SU-DHL-6 (cell line): ENCODE measurements at regions not wholly inside any gene's neighbourhood (a gene's known extent, or its start where the extent isn't known, plus 50 kb on each side); places are given as distances from the start of the nearest gene placed in this dataset.

Source experiments
- H2AFZ ChIP-seq: fragments of 200-600 bp; sonication (generic); 2 replicates; pipeline ENCODE4 v1.6.1; 2014; ENCODE audit warnings: low read depth, mild to moderate bottlenecking, moderate library complexity, mixed read lengths, antibody characterized with exemption, low read length; ENCODE audit not compliant: severe bottlenecking
- H3F3A ChIP-seq: fragments of 200-600 bp; shearing (Covaris generic); 2 replicates; pipeline ENCODE4 v1.6.0; 2016; ENCODE audit warnings: antibody characterized with exemption, mild to moderate bottlenecking; ENCODE audit not compliant: insufficient read depth
- H3K27ac ChIP-seq: fragments of 200-600 bp; sonication (generic); 2 replicates; pipeline ENCODE4 v1.5.1; 2016; ENCODE audit warnings: low read depth, mild to moderate bottlenecking, low read length, moderate library complexity, mixed read lengths
- H3K27me3 ChIP-seq: fragments of 200-600 bp; sonication (generic), shearing (Covaris generic); 2 replicates; pipeline ENCODE4 v1.6.0; 2014; ENCODE audit warnings: mild to moderate bottlenecking, low read length
- H3K36me3 ChIP-seq: fragments of 200-600 bp; sonication (generic); 2 replicates; pipeline ENCODE4 v1.6.1; 2014; ENCODE audit warnings: mild to moderate bottlenecking, low read length, mixed read lengths
- H3K4me2 ChIP-seq: fragments of 300-600, 200-600 bp; shearing (Covaris generic), sonication (generic); 2 replicates; pipeline ENCODE4 v1.6.0; 2014; ENCODE audit warnings: low read length, low read depth, mild to moderate bottlenecking; ENCODE audit not compliant: poor library complexity, severe bottlenecking
- H3K4me3 ChIP-seq: fragments of 200-600 bp; sonication (generic); 2 replicates; pipeline ENCODE4 v1.5.1; 2014; ENCODE audit warnings: antibody characterized with exemption, low read length, mild to moderate bottlenecking, mixed read lengths; ENCODE audit not compliant: insufficient read depth, poor library complexity, severe bottlenecking
- H3K79me2 ChIP-seq: fragments of 200-600 bp; sonication (generic); 2 replicates; pipeline ENCODE4 v1.6.1; 2014; ENCODE audit warnings: mild to moderate bottlenecking, low read length, moderate library complexity; ENCODE audit not compliant: insufficient read depth
- H3K9ac ChIP-seq: fragments of 200-600 bp; sonication (generic); 2 replicates; pipeline ENCODE4 v1.7.0; 2014; ENCODE audit warnings: mild to moderate bottlenecking, low read length
- H3K9me2 ChIP-seq: fragments of 200-600 bp; sonication (generic); replicated peaks from 2 replicates; pipeline ENCODE4 v1.6.1; 2014; ENCODE audit warnings: low read length; ENCODE audit not compliant: insufficient read depth
- H3K9me3 ChIP-seq: fragments of 200-600 bp; sonication (generic); 2 replicates; pipeline ENCODE4 v1.6.1; 2014; ENCODE audit warnings: low read length, mixed read lengths; ENCODE audit not compliant: insufficient read depth
- H4K20me1 ChIP-seq: fragments of 200-600 bp; sonication (generic); 2 replicates; pipeline ENCODE4 v1.6.1; 2014; ENCODE audit warnings: low read depth, mild to moderate bottlenecking, antibody characterized with exemption, low read length, moderate library complexity, mixed read lengths
- EZH2phosphoT487 ChIP-seq: fragments of 200-600 bp; sonication (generic), shearing (Covaris generic); conservative IDR thresholded peaks from 2 replicates; pipeline ENCODE4 v1.6.1; 2018; ENCODE audit warnings: mild to moderate bottlenecking, antibody characterized with exemption, low read length, moderate library complexity, mixed read lengths
- TF ChIP-seq, protein P1 (sequence below): fragments of 200-600 bp; sonication (generic); IDR thresholded peaks from one replicate; pipeline ENCODE4 v1.5.1; 2017; ENCODE audit warnings: antibody characterized with exemption, mild to moderate bottlenecking, low read length, moderate library complexity; ENCODE audit not compliant: insufficient read depth, poor library complexity, severe bottlenecking

DNA sequence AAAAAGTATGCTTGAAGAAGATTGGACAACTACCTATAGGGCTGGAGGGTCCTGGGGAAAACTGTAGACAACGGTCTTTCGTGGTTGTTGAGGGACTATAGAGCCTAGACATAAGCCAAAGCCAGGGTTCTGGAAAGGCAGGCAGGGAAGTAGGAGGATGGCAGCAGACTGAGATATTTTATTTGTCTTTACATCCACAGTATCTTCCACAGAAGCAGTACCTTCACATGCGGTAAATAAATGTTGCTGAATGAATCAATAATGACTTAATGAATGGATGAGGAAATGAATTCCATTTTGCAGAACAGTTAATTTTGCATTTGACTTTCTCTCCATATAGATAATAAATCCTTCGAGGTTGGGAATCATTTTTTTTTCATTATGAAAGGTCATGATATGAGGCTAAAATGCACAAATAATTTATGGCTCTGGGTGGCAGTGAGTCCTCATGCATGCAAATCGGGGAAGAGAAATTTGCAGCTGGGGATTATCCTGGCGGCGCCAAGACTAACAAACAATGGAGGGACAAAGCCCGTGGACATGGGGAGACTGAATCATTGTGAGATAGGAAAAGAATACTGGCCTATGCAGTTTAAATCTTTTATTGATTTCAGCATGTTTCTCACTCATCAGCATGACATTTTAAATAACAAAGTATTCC is 102.0 kb downstream of the ERCC5 start:
- no peaks in the 10 kb centered on the region for H3K36me3 ChIP-seq
- no peaks in the 10 kb centered on the region for H3K27me3 ChIP-seq
- no peaks in the 10 kb centered on the region for H3K79me2 ChIP-seq
- no peak overlapping the region for H3K4me3 ChIP-seq
- H3K9ac ChIP-seq, result no peak overlapping the region
- TF ChIP-seq, protein P1, sequence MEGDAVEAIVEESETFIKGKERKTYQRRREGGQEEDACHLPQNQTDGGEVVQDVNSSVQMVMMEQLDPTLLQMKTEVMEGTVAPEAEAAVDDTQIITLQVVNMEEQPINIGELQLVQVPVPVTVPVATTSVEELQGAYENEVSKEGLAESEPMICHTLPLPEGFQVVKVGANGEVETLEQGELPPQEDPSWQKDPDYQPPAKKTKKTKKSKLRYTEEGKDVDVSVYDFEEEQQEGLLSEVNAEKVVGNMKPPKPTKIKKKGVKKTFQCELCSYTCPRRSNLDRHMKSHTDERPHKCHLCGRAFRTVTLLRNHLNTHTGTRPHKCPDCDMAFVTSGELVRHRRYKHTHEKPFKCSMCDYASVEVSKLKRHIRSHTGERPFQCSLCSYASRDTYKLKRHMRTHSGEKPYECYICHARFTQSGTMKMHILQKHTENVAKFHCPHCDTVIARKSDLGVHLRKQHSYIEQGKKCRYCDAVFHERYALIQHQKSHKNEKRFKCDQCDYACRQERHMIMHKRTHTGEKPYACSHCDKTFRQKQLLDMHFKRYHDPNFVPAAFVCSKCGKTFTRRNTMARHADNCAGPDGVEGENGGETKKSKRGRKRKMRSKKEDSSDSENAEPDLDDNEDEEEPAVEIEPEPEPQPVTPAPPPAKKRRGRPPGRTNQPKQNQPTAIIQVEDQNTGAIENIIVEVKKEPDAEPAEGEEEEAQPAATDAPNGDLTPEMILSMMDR, result peak; percentile 15
- no peak for TF ChIP-seq EZH2phosphoT487
- no peaks in the 10 kb centered on the region for H3K9me2 ChIP-seq
- H2AFZ ChIP-seq, result peak overlapping the region; percentile 52
- H3K4me2 ChIP-seq, result peak overlapping the region; percentile 13
- no peaks in the 10 kb centered on the region for H4K20me1 ChIP-seq
- no peaks in the 10 kb centered on the region for H3F3A ChIP-seq
- H3K9me3 ChIP-seq, result no peaks in the 10 kb centered on the region
- H3K27ac ChIP-seq, result no peak overlapping the region

DNA sequence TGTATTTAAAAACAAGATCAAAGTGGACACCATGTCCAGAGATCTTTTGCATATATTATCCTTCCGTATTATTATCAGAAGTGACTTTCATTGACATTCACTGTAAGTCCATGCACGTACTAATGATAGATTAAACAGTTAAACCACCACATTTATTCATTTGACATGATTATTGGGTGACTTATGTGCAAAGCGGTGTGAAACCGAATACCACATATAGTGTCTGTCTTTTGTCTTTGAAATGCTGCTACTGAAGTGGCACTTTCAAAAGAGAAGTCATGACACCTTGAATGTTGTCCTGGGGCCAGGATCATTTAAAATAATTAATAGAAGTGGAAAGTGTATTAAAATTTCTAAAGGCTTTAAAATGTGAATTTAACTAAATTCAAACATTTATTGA is 100.1 kb downstream of the ERCC5 start:
- TF ChIP-seq, protein P1, result no peak
- no peak for TF ChIP-seq EZH2phosphoT487

DNA sequence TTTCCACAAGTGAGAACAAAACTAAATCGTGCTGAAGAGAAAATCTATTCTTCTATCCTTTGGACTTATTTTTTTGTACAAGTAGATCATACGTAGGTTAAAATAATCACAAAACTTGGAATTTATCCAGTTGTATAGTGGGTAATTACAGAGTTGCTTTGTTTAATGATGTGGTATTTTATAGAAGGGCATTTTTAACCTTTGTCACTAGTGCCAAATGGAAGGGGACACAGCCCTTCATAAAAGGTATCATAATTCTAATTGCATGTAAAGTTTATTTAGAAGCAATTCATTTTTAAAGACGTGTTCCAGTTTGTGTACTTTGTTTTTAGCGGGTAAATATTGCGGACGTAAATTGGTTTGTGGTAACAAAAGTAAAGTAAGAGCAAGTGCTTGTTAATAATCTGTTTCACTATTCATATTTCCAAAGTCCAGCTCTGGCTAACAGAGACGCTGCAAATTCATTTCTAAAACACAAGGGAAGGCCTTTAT is 99.5 kb downstream of the ERCC5 start:
- no peak for TF ChIP-seq EZH2phosphoT487
- TF ChIP-seq, protein P1, result no peak
- Histone ChIP-seq H3K27ac (no peak overlapping the region), H3K9me3 (peaks cover 10% of the 10 kb centered on the region; the same call in 1 of the 2 replicates), H3K4me3 (no peak overlapping the region), H2AFZ (no peak overlapping the region), H3K9ac (no peak overlapping the region), H3K27me3 (no peaks in the 10 kb centered on the region), H3K9me2 (no peaks in the 10 kb centered on the region), H3K79me2 (no peaks in the 10 kb centered on the region), H3F3A (no peaks in the 10 kb centered on the region), H4K20me1 (no peaks in the 10 kb centered on the region), H3K36me3 (no peaks in the 10 kb centered on the region), H3K4me2 (no peak overlapping the region)

More for the DNA sequence above, 100.1 kb downstream of the ERCC5 start:
- H3K79me2 ChIP-seq, result no peaks in the 10 kb centered on the region
- H3K9me3 ChIP-seq, result peaks cover 5% of the 10 kb centered on the region; the same call in 1 of the 2 replicates
- no peaks in the 10 kb centered on the region for H3F3A ChIP-seq
- H3K4me2 ChIP-seq, result no peak overlapping the region
- no peak overlapping the region for H3K4me3 ChIP-seq
- H3K36me3 ChIP-seq, result no peaks in the 10 kb centered on the region
- H4K20me1 ChIP-seq, result no peaks in the 10 kb centered on the region
- no peak overlapping the region for H3K27ac ChIP-seq
- no peak overlapping the region for H2AFZ ChIP-seq
- H3K9me2 ChIP-seq, result no peaks in the 10 kb centered on the region
- no peaks in the 10 kb centered on the region for H3K27me3 ChIP-seq
- H3K9ac ChIP-seq, result no peak overlapping the region
